ENCODE measurements at regions not wholly inside any gene's neighbourhood (a gene's known extent, or its start where the extent isn't known, plus 50 kb on each side); places are given as distances from the start of the nearest gene placed in this dataset.
"Not testable (repeated sequence)": the region's sequence is repeated elsewhere in the genome, so short reads cannot be mapped to it uniquely, and the experiment has no call there.

- no peak for DNase-seq
- no peak for ATAC-seq
- Mint-ChIP-seq H3K27me3 (no peaks in the 10 kb centered on the region), H3K4me1 (no peaks in the 10 kb centered on the region), H3K27ac (no peak overlapping the region), H3K36me3 (ENCODE audit: low read depth) (no peaks in the 10 kb centered on the region), H3K4me3 (no peak overlapping the region)
- H3K9me3 ChIP-seq (ENCODE audit: control insufficient read depth, low read length, poor library complexity, severe bottlenecking): no peaks in the 10 kb centered on the region
Observed at GRCh38 chrX:4622486-4623167, 909.2 kb upstream of the PRKX start.

- not testable (repeated sequence) for H3K4me3 Mint-ChIP-seq; DNase-seq; H3K27me3 Mint-ChIP-seq; H3K4me1 Mint-ChIP-seq; ATAC-seq; H3K36me3 Mint-ChIP-seq (ENCODE audit: low read depth); H3K27ac Mint-ChIP-seq; H3K9me3 ChIP-seq (ENCODE audit: control insufficient read depth, low read length, poor library complexity, severe bottlenecking)
Observed at GRCh38 chrX:4613651-4614050, 900.2 kb upstream of the PRKX start.

- no peaks in the 10 kb centered on the region for H3K9me3 ChIP-seq (ENCODE audit: control insufficient read depth, low read length, poor library complexity, severe bottlenecking)
- ATAC-seq (no peak), DNase-seq (no peak)
- no peak overlapping the region for H3K27ac Mint-ChIP-seq
- H3K4me1 Mint-ChIP-seq: no peaks in the 10 kb centered on the region
- no peaks in the 10 kb centered on the region for H3K27me3 Mint-ChIP-seq
- no peaks in the 10 kb centered on the region for H3K36me3 Mint-ChIP-seq (ENCODE audit: low read depth)
- no peak overlapping the region for H3K4me3 Mint-ChIP-seq
Observed at GRCh38 chrX:4588893-4589292, 875.4 kb upstream of the PRKX start.

DNA sequence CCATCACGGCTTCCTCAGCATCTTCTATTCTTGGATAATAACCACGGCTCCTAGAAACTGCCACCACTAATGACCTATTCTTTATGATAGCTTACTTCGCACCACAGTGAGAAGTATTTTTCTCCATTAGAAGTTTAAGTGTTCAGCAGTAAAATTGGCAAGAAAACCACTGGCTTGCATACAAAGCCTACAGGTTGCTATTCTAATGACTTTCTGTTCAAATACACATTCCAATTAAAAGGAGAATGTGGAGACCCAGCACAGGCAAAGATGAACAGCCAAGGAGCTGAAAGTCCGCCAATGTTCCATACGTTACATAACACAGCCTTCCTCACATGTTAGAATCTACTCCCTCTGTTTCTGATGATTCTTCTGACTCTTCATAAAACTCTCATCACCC lies 875.0 kb upstream of the PRKX start:
- Mint-ChIP-seq H3K4me1 (no peaks in the 10 kb centered on the region), H3K27me3 (no peaks in the 10 kb centered on the region), H3K27ac (no peak overlapping the region), H3K36me3 (ENCODE audit: low read depth) (no peaks in the 10 kb centered on the region), H3K4me3 (no peak overlapping the region)
- ATAC-seq: no peak
- no peak for DNase-seq
- H3K9me3 ChIP-seq (ENCODE audit: control insufficient read depth, low read length, poor library complexity, severe bottlenecking): no peaks in the 10 kb centered on the region

- no peaks in the 10 kb centered on the region for H3K4me1 Mint-ChIP-seq
- ATAC-seq: no peak
- no peak overlapping the region for H3K27ac Mint-ChIP-seq
Observed at GRCh38 chrX:4588056-4588455, 874.6 kb upstream of the PRKX start.

DNA sequence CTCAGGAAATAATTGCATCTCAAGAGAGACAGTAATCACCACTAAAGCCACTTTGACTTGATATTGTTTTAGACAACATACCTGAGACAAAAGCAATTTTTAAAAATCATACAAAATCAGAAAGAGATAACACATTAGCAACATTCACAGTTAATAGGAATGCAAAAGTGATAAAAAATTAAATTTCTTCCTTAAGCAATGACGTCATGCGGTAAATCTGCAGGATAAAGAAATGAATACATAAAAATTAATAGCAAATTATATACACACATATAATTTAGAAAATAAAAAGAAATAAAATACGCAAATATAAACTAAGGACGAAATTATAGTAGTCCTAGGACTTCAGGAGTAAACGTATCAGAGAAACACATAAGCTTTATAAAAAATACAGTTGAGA lies 866.5 kb upstream of the PRKX start:
- H3K4me1 Mint-ChIP-seq: no peaks in the 10 kb centered on the region
- ATAC-seq (no peak), DNase-seq (no peak)
- no peaks in the 10 kb centered on the region for H3K27me3 Mint-ChIP-seq
- no peaks in the 10 kb centered on the region for H3K9me3 ChIP-seq (ENCODE audit: control insufficient read depth, low read length, poor library complexity, severe bottlenecking)
- no peaks in the 10 kb centered on the region for H3K36me3 Mint-ChIP-seq (ENCODE audit: low read depth)
- H3K27ac Mint-ChIP-seq: no peak overlapping the region
- no peak overlapping the region for H3K4me3 Mint-ChIP-seq

More at GRCh38 chrX:4588056-4588455, 874.6 kb upstream of the PRKX start:
- no peaks in the 10 kb centered on the region for H3K9me3 ChIP-seq (ENCODE audit: control insufficient read depth, low read length, poor library complexity, severe bottlenecking)
- DNase-seq: no peak
- Mint-ChIP-seq H3K36me3 (ENCODE audit: low read depth) (no peaks in the 10 kb centered on the region), H3K27me3 (no peaks in the 10 kb centered on the region), H3K4me3 (no peak overlapping the region)

- no peaks in the 10 kb centered on the region for H3K9me3 ChIP-seq (ENCODE audit: control insufficient read depth, low read length, poor library complexity, severe bottlenecking)
- Mint-ChIP-seq H3K27ac (no peak overlapping the region), H3K4me1 (no peaks in the 10 kb centered on the region), H3K27me3 (no peaks in the 10 kb centered on the region), H3K36me3 (ENCODE audit: low read depth) (no peaks in the 10 kb centered on the region), H3K4me3 (no peak overlapping the region)
- ATAC-seq: no peak
- DNase-seq: no peak
Observed at GRCh38 chrX:4579480-4579879, 866.0 kb upstream of the PRKX start.

DNA sequence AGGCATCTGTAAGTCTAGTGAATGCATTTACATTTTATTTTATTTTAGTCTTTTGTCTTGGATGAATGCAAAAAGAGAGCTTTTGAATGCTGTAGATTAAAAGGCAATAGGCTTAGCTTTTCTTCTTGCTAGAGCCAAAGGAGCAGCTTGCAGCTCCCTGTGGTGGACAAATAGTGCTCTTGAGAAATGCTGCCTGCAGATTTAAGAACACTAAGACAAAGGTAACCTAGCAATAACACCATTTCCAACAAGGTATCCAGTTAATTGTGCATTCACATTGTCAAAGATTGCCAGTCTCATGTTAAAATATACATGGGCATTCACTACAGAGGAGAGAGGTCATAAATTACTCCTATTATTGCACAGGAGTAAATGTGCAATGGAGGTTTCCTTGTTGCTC lies 859.2 kb upstream of the PRKX start:
- Mint-ChIP-seq H3K27me3 (no peaks in the 10 kb centered on the region), H3K36me3 (ENCODE audit: low read depth) (no peaks in the 10 kb centered on the region), H3K27ac (no peak overlapping the region), H3K4me1 (no peaks in the 10 kb centered on the region), H3K4me3 (no peak overlapping the region)
- H3K9me3 ChIP-seq (ENCODE audit: control insufficient read depth, low read length, poor library complexity, severe bottlenecking): no peaks in the 10 kb centered on the region
- DNase-seq (no peak), ATAC-seq (no peak)

DNA sequence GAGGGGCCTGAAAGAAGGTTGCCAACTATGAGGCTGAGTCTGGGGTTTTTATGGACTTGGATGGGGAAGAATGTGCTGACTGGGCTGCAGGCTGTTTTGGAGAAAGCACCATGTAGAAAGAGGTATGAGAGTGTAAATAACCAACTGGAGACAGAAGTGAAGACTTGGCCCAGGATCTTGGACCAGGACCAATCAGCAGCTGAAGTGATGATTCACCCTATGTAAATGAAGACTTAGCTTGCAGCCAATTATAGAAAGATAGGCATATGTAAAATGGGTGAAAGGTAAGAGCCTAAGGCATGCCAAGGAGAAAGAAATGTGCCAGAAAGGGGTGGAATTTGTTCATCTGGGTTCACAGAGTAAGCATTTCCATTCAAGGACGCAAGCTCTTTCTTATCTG lies 856.7 kb upstream of the PRKX start:
- ATAC-seq (no peak), DNase-seq (no peak)
- Mint-ChIP-seq H3K36me3 (ENCODE audit: low read depth) (no peaks in the 10 kb centered on the region), H3K27ac (no peak overlapping the region), H3K4me1 (no peaks in the 10 kb centered on the region), H3K4me3 (no peak overlapping the region), H3K27me3 (no peaks in the 10 kb centered on the region)
- H3K9me3 ChIP-seq (ENCODE audit: control insufficient read depth, low read length, poor library complexity, severe bottlenecking): no peaks in the 10 kb centered on the region

DNA sequence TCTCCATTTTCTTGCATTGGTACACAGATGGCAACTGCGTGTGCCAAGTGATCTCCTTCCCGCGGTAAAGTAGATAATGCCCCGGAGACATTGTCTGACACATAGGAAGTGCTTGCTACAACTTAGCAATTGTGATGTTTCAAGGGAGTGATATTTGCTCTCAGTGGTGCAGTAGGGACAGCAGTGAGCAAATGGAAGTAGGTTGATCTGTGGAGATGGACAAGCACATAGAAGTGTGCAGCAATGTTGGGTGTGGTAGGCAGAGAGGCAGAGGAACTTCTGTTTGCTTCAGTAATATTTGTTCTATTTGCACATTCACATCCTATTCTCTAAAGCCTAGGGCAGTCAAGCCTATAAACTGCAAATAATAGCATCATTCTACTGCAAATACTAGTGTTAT lies 846.7 kb upstream of the PRKX start:
- no peak overlapping the region for H3K27ac Mint-ChIP-seq

GRCh38 chrX:4550018-4550417 lies 836.6 kb upstream of the PRKX start:
- ATAC-seq: no peak
- peaks cover 3% of the 10 kb centered on the region for H3K9me3 ChIP-seq (ENCODE audit: control insufficient read depth, low read length, poor library complexity, severe bottlenecking)
- Mint-ChIP-seq H3K4me3 (no peak overlapping the region), H3K27me3 (peaks cover 6% of the 10 kb centered on the region), H3K4me1 (no peaks in the 10 kb centered on the region), H3K27ac (no peak overlapping the region), H3K36me3 (ENCODE audit: low read depth) (no peaks in the 10 kb centered on the region)
- no peak for DNase-seq

More for the DNA sequence above, 846.7 kb upstream of the PRKX start:
- ATAC-seq (no peak), DNase-seq (no peak)
- Mint-ChIP-seq H3K36me3 (ENCODE audit: low read depth) (no peaks in the 10 kb centered on the region), H3K4me1 (no peaks in the 10 kb centered on the region), H3K27me3 (no peaks in the 10 kb centered on the region), H3K4me3 (no peak overlapping the region)
- H3K9me3 ChIP-seq (ENCODE audit: control insufficient read depth, low read length, poor library complexity, severe bottlenecking): no peaks in the 10 kb centered on the region

DNA sequence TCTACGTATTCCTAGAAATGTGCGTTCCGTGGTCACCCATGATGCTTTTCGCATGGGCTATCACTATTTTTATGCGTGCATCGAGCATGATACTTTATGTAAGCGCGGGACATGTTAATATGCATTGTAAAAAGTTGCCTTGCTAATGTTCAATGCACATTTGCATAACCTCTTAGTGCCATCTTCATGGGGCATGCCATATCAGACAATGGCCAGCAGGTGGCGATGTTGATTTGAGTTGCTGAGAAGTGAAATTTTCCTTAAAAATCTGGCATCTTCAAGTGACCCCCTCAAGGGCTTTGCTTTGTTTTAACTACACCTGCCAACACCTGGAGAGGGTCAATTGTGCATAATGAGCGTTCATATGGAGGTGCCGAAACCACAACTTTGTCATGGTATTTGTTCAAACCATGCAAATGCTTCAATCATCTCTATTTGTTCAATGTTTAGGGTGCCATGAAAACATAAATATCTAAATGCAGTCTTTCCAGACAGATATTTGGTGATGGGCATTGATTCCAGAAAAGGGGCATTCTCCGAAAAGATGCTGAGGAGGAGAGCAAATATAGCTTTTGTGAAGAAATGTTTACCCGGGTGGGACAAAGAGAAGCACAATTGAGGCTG lies 833.9 kb upstream of the PRKX start:
- DNase-seq (peak in 2 of 3 donors; percentile 7 to 9), ATAC-seq (no peak)
- Mint-ChIP-seq H3K27ac (no peak overlapping the region), H3K4me3 (no peak overlapping the region), H3K36me3 (ENCODE audit: low read depth) (no peaks in the 10 kb centered on the region), H3K4me1 (no peaks in the 10 kb centered on the region), H3K27me3 (peaks cover 6% of the 10 kb centered on the region)
- peaks cover 3% of the 10 kb centered on the region for H3K9me3 ChIP-seq (ENCODE audit: control insufficient read depth, low read length, poor library complexity, severe bottlenecking)

DNA sequence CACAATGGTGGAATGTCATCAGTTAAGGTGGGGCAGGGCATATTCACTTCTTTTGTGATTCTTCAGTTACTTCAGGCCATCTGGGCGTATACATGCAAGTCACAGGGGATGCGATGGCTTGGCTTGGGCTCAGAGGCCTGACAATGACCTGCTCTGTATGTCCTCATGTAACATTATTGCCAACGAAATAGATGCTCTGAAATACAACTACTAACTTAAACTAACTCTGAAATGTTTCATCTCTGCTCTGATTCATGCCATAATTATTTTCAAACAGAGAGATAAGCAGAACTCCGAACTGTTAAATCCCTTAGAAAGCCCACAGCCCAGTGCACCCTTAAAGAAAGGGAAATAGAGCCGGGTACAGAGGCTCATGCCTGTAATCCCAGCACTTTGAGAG lies 832.7 kb upstream of the PRKX start:
- H3K4me1 Mint-ChIP-seq: not testable (repeated sequence)

DNA sequence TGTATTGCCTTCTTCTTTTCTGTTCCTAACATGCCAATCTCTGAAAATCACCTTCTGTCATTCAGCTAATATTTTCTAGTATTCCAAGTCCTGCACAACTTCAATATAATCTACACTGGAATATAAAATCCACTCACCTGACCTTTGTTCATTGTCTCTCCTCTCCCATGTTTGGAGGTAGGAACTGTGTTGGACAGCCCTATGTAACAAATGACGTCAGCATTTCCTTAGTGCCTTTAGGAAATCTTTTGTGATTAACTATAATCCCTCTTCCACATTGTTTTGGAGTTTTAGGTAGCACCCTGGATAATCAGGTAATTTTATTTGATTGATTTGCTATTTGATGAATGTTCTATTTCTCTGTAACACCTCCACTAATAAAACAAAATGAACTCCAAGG lies 814.8 kb upstream of the PRKX start:
- H3K27ac Mint-ChIP-seq: no peak overlapping the region
- no peaks in the 10 kb centered on the region for H3K36me3 Mint-ChIP-seq (ENCODE audit: low read depth)
- no peak overlapping the region for H3K4me3 Mint-ChIP-seq
- DNase-seq: no peak
- no peak for ATAC-seq
- no peaks in the 10 kb centered on the region for H3K4me1 Mint-ChIP-seq
- H3K27me3 Mint-ChIP-seq: no peaks in the 10 kb centered on the region
- H3K9me3 ChIP-seq (ENCODE audit: control insufficient read depth, low read length, poor library complexity, severe bottlenecking): no peaks in the 10 kb centered on the region

More for the DNA sequence above, 832.7 kb upstream of the PRKX start:
- H3K27ac Mint-ChIP-seq; H3K36me3 Mint-ChIP-seq (ENCODE audit: low read depth); ATAC-seq; H3K27me3 Mint-ChIP-seq; H3K4me3 Mint-ChIP-seq; DNase-seq; H3K9me3 ChIP-seq (ENCODE audit: control insufficient read depth, low read length, poor library complexity, severe bottlenecking): not testable (repeated sequence)
